GM18511 (cell line): ENCODE measurements at regions not wholly inside any gene's neighbourhood (a gene's known extent, or its start where the extent isn't known, plus 50 kb on each side); places are given as distances from the start of the nearest gene placed in this dataset.

Source experiments
- ATAC-seq: cut with Tn5 transposase; IDR thresholded peaks from one replicate; pipeline ENCODE4 v1.9.1; 2021; ENCODE audit warnings: mild to moderate bottlenecking, moderate library complexity; ENCODE audit not compliant: unreplicated experiment

DNA sequence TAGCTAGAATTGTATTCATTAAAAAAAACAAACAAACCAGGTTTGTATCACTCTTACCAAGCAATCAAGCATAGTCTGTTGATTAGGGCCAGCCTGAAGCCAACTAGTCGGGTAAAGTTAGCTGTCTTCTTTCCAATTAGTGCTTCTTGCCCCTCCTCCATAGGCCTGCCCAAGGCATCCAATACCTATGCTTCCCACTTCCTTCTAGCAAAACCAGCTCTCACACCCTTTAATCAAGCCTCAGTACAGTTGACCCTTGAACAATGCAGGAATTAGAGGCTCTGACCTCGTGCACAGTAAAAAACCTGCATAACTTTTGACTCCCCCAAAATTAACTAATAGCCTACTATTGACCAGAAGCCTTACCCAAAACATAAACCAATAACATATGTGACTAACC, 119.1 kb upstream of the DTNBP1 start:
- ATAC-seq, result no peak

DNA sequence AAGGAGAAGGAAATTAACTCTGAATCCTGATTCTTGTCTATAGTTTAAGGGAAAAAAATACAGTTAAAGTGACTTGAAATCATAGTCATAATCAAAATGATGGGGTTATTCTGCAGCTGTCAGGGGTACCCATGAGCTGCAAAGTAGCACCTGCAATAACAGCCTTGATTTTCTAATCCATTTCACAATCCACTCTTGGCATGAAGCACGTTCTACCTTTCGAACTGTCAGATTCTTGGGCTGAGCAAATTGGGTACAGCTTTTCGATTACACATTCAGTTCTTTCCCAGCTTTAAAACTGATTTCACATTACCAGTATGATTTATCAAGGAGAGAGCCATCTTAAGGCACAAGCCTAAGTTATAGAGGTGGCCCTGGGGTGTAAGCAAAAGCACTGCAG, 118.5 kb upstream of the DTNBP1 start:
- no peak for ATAC-seq

DNA sequence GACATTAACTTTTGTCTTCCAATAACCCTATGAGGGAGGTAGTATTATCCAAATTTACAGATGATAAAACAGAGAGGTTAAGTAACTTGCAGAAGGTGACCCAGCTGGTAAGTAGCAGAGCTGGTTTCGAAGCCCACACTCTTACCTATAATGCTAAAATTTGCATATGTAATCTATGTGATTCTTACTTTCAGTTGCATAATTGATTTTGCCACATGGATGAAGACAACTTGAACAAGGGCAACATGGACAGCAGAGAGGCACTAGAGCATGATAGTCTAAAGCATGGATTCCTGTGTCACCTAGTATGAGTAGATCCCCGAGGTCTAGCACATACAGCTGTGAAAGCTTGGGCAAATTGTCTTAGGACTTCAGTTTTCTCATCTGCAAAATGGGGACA, 117.6 kb upstream of the DTNBP1 start:
- ATAC-seq, result no peak

DNA sequence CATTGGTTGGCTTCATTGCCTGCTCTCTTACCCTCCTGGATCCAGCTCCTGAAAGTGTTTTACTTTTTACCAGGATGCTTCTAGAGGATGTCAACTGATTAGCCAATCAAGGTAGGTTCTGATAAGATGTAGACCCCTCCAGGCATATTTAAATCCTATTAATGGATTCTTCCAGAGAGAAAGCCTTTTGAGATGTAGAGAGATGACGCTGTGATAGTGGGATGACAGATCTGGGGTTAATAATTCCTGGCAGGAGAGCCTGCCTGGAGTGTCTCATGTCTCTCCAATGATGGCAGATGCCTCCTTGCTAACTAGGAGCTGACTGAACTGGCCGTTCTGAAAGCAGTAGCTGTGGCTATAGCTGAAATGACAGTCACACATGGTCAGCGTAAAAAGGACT, 116.9 kb upstream of the DTNBP1 start:
- no peak for ATAC-seq

DNA sequence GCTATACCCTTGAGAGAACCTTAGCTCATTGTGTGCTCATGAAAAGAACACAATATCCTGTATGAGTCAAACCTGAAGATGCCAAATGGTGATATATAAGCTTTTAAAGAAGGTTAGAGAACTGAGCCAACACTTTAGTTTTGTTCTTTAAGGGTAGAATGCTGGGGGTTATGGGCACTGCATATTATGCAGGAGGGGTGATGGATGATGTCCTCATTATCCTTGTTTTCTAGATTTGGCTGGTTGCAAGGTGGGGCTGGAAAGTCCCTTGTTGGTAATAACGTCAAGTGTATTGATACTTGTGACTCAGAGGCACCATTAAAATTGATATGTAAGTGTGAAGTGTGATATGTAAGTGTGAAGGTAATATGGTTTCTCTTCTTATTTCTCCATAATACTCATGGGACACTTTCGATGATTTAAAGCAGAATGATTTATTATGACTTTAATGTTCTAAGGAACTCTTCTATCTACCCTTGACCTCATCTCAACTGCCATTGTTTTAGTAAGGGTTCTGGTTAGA, 113.7 kb upstream of the DTNBP1 start:
- peak; percentile 88 for ATAC-seq

DNA sequence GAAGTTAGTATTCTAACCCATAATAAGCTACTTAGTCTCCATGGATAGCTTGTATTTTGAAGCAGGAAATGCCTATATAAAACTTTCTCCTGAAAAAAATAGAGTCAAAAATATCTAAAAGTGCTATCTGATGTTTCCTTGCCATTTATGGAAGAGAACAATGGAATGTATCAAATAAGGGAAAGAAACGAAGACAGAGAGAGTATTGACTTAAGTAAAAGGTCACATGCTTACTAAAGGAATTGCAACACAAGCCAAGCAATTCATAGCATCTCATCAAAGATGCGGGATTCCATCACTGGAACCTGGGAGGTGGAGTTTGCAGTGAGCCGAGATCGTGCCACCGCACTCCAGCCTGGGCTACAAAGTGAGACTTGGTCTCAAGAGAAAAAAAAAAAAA, 112.9 kb upstream of the DTNBP1 start:
- ATAC-seq, result no peak

DNA sequence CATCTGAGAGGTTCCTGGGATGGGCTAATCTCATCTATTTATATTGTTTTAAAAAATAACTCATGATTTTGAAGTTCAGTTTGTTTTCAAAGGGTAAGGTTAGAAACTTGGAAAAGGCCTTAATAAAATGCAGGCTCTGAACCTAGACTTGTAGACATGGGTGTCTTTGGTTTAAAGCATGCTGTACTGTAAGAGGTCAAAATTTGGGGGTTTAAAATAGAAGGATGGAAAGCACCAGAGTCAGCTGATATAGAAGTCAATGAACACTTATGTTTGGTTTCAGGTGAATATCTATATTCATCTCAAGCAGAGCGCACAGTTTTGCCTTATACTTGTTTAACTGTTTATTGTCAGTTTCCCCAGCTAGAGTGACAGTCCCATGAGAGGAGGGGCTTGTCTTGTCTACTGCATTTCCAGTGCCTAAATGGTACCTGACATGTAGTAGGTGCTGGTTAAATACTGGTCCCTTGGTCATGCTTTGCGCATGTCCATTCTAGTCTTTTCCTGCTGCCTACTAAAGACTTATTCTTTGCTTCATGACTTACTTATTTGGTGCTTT, 112.3 kb upstream of the DTNBP1 start:
- no peak for ATAC-seq

DNA sequence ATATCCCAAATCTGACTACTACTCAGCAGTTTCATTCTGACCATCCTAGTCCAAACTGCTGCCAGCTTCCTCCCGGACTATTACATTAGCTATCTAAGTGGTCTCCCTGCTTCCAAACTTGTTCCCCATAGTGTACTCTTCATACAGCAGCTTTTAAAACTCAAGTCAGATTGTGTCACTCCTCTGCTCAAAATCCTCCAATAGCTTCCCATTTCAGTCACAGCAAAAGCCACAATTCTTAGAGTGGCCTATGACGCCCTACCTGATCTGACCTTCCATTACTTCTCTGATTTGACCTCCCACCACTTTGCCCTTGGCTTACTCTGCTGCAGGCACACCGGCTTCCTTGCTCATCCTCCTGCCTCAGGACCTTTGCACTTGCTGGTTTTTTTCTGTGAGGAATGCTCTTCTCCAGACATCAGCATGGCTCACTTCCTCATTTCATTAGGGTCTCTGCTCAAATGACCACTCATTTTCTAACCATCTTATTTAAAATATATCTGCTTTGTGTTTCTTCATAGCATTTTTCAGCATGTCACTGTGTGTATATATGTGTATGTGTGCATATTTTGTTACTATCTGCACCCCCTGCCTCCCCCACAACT, 111.1 kb upstream of the DTNBP1 start:
- ATAC-seq, result no peak

DNA sequence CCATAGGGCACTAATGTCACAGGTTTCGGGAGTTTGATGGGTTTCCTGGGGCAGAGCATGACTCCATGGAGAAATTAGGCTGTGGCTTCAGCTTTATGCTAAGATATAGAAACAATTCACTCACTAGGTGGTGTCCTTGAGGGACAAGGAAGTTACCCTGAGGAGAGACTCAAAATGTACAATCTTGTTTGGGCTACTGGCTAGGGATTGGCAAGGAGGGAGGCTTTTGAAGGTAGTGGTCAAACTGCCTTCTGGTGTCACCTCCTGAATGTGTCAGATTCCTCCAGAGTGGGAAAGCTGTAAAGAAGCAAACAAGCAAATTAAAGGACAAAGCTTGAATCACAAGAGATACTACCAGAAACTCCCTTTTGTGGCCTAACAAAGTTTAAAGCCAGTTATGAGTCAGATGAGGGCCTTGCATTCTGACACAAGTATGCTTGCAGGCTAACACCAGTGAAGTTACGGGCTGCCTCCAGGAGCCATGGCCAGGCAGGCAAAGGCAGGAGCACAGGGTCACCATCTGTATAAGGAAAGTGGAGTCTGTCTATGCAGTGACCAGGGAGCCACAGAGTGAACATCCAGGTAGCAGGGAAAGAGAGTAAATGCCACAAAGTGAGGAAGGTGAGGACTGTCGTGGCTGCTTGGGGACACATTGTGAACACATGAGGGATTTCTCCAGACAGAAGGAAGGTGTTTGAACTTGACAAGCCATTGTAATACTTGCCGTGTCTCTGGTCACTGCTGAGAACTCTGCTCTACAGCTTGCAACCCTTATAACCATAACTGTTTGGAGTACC, 107.7 kb upstream of the DTNBP1 start:
- ATAC-seq, result peak; percentile 86

DNA sequence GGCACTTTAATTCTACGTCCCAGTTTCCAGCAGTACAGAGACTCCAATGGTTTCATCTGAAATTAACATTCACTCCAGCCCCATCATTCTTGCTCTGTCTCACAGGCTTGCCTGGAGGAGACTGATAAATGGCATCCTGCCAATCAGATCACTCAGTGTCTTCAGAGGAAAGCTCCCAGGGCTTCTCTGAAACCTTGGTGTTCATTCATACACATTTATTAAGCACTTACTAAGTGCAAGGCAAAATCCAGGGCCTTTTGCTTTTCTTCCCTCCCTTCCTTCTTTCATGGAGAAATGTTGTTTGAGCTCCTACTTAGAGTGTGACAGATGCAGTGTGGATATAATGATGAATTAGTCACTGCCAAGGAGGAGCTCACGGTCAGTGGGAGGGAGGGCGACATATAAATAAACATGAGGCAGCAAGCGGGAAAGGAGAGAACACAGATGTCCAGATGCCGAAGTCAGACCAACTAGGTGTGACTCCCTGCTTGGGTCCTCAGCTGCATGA, 106.7 kb upstream of the DTNBP1 start:
- ATAC-seq, result no peak

DNA sequence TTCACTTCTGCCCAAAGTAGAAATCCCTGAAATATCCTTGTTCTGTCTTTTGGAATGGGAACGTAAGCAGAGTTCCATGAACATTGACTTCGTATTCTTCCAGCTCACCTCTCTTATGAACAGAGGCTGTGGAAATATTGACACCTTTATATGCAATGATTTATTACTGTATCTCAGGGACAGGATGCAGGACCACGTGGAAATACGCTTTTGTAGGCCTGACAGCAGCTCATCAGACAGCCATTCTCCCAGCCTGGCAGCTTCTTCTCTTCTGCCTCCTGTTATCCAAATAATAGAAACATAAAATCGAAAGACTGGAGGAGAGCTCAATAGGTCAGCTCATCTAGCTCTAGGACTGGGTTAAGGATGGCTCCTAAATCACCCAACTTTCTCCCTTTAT, 106.2 kb upstream of the DTNBP1 start:
- no peak for ATAC-seq

DNA sequence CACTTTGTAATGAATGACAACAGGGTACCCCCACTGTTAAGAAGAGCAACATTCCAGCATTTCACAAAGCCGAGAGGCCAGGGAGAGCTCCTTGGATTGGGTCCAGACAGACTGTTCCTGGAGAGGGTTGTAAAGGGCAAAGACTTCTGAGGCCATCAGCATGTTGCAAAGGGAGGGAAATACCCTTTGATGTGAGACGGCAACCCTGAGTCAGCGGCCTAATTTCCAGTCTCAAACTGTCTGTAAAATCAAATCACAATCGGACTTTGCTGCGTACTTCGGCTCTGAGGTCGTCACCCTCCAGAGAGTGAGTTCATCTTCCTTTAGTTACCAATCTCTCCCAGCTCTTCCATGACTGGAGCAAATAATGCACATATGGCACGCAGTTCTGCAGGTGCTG, 101.0 kb upstream of the DTNBP1 start:
- ATAC-seq, result no peak

DNA sequence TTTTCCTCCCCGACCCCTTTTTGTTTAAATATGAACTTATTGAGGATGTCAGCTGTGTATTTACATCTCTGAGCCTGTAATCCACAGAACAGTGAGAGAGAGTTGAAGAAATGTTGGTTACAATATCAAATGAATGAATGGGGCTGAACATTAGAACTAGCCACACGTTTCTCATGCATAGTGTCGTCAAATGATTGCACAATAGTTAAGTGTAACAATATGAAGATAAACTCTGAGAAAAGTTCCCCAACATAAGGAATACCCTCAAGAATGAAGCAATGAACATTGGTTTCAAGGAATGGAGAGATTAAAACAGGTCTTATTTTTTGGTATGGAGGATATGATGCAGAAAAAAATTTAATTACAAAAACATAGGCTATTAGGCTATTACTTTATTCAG, 100.5 kb upstream of the DTNBP1 start:
- no peak for ATAC-seq

DNA sequence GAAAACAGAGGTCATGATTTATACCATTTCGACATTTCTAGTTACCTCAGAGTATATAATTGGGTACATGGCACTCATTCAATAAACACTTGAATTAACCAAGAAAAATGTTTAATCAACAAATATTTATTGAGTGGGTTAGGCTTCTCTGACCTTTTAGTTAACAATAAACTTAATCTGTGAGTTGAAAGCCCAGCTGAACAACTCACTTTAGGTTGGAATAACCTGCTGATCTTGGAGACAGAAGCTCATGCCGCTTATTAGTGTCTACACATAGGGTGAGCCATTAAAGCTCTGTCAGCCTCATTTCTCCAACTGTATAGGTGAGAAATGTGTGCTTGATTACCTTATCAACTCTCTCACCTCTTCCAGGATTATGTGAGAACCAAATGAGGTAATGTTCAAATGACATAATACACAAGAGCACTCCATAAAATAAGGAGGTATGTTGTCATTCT, 98.2 kb upstream of the DTNBP1 start:
- ATAC-seq, result no peak

DNA sequence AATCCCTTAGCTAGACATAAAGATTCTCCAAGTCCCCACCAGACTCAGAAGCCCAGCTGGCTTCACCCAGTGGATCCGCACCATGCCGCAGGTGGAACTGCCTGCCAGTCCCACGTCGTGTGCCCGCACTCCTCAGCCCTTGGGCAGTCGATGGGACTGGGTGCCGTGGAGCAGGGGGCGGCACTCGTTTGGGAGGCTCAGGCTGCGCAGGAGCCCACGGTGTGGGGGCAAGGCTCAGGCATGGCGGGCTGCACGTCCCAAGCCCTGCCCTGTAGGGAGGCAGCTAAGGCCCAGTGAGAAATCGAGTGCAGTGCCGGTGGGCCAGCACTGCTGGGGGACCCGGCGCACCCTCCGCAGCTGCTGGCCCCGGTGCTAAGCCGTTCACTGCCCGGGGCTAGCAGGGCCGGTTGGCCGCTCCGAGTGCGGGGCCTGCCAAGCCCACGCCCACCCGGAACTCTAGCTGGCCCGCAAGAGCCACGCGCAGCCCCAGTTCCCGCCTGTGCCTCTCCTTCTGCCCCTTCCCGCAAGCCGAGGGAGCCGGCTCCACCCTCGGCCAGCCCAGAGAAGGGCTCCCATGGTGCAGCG, 95.9 kb upstream of the DTNBP1 start:
- no peak for ATAC-seq

DNA sequence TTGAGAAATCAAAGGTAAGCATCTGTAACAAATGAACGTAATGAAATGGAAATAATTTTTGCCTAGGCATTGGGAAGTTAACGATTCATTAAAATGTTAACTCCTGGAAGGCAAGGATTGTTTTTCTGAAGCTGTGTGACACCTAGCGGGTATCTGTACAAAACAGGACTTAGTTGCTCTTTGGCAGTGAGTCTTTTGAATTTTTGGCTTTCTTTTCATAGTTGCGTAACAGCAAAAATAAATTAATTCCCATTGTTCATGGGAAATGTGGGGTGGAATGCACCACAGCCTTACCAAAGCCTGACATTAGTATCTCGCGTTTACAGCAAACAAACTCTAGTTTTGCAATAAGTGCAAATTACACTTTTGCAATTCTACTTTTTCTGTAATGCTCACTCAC, 92.7 kb upstream of the DTNBP1 start:
- ATAC-seq, result no peak

DNA sequence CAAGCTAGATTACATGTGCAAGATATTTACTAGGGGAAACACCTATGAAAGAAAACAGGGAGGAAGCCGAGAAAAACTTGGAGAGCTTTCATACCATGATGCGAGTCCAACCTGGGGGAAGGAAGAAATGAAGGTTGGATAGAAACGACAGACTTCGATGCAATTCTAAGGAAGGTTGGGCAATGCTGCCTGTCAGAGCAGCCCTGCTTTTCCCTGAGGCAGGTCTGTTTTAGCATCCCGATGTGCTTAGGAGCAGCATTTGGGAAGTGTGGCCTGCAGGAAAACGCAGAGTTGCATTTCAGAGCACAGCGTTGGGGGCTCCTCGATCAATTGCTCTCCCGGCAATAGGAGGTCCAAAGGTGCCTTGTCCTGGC, 91.9 kb upstream of the DTNBP1 start:
- no peak for ATAC-seq

DNA sequence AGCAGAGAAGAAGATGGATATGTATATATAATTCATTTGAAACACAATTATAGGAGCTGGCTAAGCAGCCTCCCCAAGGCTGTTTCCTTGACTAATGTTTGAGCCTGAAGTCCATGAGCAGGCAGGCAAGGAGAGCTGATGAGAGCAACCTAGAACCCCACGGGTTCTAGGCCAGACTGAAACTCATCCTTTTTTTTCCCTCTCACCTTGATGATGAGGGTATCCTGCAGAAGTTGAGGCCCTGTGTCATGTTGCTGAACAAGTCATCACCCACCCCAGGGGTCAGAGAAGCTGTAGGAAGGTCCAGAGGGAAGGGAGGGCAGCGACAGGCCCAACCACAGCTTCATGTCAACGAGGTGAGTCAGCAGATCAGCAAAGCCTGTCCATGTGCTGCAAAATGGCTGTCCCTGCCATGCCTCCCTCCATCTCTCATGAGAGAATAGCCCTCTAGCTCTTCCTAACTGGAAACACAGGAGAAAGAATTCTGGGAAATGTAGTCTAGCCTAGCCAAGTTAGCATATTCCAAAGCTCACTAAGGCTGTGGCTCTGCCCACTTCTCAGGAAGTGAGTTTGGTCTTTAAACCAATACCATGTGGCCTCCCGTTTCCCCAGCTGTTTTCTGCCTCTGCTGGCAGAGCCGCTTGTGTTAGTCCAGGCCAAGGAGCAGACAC, 91.3 kb upstream of the DTNBP1 start:
- ATAC-seq, result no peak

DNA sequence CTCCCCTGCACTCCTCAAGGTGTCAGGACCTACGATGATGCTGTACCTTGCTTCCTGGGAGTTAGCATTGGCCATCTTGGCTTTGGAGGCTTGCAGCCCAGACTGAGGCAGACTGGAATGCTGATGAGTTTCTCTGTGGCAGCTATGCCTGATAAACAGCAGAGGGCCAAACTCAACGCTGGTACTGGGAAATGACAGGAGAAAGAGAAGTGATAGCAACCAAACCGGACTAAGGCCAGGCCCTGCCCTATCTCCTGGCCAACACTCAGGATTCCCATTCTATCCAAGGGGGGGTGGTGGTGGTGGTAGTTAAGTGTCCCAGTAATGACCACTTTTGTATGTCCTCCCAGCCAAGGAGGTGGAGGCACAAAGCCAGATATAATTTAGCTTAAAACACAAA, 90.0 kb upstream of the DTNBP1 start:
- no peak for ATAC-seq

DNA sequence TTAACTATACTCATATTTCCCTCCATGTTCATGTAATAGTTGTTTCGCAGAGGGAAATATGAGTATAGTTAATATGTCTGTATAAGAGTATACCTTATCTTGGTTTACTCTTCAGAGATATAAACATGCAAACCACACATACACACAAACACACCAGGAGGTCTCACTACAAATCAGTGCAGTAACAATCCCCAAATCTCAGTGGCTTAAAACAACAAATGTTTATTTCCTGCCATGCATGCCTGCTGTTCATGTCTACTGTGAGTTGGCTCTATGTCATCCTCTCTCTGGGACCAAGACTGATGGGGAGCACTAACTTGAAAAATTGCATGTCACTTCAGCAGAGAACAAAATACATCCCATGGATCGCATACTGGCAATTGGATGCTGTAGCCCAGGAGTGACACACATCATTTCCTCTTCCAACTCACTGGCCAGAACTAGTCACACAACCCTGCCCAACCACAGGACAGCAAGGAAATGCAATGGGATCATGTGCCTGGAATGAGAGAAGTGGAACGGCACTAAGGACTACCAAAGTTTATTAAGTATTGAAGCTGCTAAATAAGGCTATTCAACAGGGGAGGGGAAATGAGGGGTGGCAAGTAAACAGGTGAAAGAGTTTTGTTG, 89.0 kb upstream of the DTNBP1 start:
- no peak for ATAC-seq

DNA sequence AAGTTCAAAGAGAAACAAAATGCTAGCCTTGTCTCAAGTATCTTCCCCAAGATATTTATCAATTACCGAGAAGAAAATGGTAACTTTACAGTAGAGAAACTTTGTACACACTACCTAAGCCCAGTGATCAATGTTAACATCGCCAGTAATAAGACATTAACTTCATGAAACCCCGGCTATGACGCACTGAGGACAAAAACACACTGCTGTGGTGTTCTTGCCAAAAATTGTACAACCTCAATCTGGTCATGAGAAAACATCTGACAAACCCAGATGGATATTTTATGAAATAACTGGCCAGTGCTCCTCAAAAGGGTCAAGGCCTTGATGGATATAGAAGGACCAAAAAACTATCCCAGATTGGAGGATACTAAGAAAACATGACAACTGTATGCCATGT, 85.5 kb upstream of the DTNBP1 start:
- no peak for ATAC-seq
